SK-N-SH treated with all-trans-retinoic acid at 6 μM for 48 hours (cell line): ENCODE measurements at regions not wholly inside any gene's neighbourhood (a gene's known extent, or its start where the extent isn't known, plus 50 kb on each side); places are given as distances from the start of the nearest gene placed in this dataset.

Experiments used
- ATAC-seq: fragments of 200-7000 bp; cut with Tn5 transposase; 3 replicates; pipeline ENCODE4 v1.9.1; 2020; ENCODE audit warnings: mild to moderate bottlenecking, moderate library complexity
- ARNTL ChIP-seq: fragments of 450-650 bp; formaldehyde crosslinking; IDR thresholded peaks from 2 replicates; pipeline ENCODE4 v1.5.0; 2020; ENCODE audit warnings: low read depth, mild to moderate bottlenecking, moderate library complexity, borderline replicate concordance
- BACH2 ChIP-seq: fragments of 250-450 bp; sonication (Bioruptor Pico); IDR thresholded peaks from 2 replicates; pipeline ENCODE4 v1.9.0; 2021; ENCODE audit warnings: mild to moderate bottlenecking, borderline replicate concordance
- CSDC2 ChIP-seq: fragments of 250-450 bp; sonication (Bioruptor Pico); IDR thresholded peaks from 2 replicates; pipeline ENCODE4 v1.5.0; 2020; ENCODE audit warnings: mild to moderate bottlenecking, moderate library complexity
- ESRRG ChIP-seq: fragments of 250-450 bp; sonication (Bioruptor Pico); IDR thresholded peaks from 2 replicates; pipeline ENCODE4 v1.6.1; 2021; ENCODE audit warnings: mild to moderate bottlenecking
- GLIS3 ChIP-seq: fragments of 250-450 bp; sonication (Bioruptor Pico); IDR thresholded peaks from 2 replicates; pipeline ENCODE4 v1.5.0; 2020; ENCODE audit warnings: mild to moderate bottlenecking, moderate library complexity
- ISL1 ChIP-seq: fragments of 250-450 bp; sonication (Bioruptor Pico); IDR thresholded peaks from 2 replicates; pipeline ENCODE4 v2.1.2; 2022; ENCODE audit warnings: mild to moderate bottlenecking, moderate library complexity
- OSR1 ChIP-seq: fragments of 250-450 bp; sonication (Bioruptor Pico); IDR thresholded peaks from 2 replicates; pipeline ENCODE4 v1.8.0; 2022; ENCODE audit warnings: moderate library complexity, mild to moderate bottlenecking, inconsistent platforms
- PPARA ChIP-seq: fragments of 250-450 bp; sonication (Bioruptor Pico); IDR thresholded peaks from 2 replicates; pipeline ENCODE4 v1.5.0; 2020; ENCODE audit warnings: mild to moderate bottlenecking, borderline replicate concordance
- RARB ChIP-seq: fragments of 250-450 bp; sonication (Bioruptor Pico); IDR thresholded peaks from 2 replicates; pipeline ENCODE4 v1.8.0; 2021; ENCODE audit warnings: mild to moderate bottlenecking, moderate library complexity
- SNAI2 ChIP-seq: fragments of 250-450 bp; sonication (Bioruptor Pico); IDR thresholded peaks from 2 replicates; pipeline ENCODE4 v1.5.0; 2020; ENCODE audit warnings: mild to moderate bottlenecking, moderate library complexity
- TCF4 ChIP-seq: fragments of 250-450 bp; sonication (Bioruptor Pico); IDR thresholded peaks from 2 replicates; pipeline ENCODE4 v1.8.0; 2021; ENCODE audit warnings: mild to moderate bottlenecking, moderate library complexity, borderline replicate concordance
- TOX ChIP-seq: fragments of 250-450 bp; sonication (Bioruptor Pico); IDR thresholded peaks from 2 replicates; pipeline ENCODE4 v1.8.0; 2021; ENCODE audit warnings: mild to moderate bottlenecking, moderate library complexity, borderline replicate concordance
- ZC3H10 ChIP-seq: fragments of 250-450 bp; sonication (Bioruptor Pico); IDR thresholded peaks from 2 replicates; pipeline ENCODE4 v1.5.1; 2021; ENCODE audit warnings: mild to moderate bottlenecking, moderate library complexity
- ZFP30 ChIP-seq: fragments of 450-650 bp; formaldehyde crosslinking; IDR thresholded peaks from 2 replicates; pipeline ENCODE4 v1.5.0; 2022; ENCODE audit warnings: mild to moderate bottlenecking, moderate library complexity
- ZNF565 ChIP-seq: fragments of 450-650 bp; formaldehyde crosslinking; conservative IDR thresholded peaks from 2 replicates; pipeline ENCODE4 v1.5.0; 2020; ENCODE audit warnings: low read depth, mild to moderate bottlenecking, moderate library complexity
- ZNF70 ChIP-seq: fragments of 450-650 bp; formaldehyde crosslinking; IDR thresholded peaks from 2 replicates; pipeline ENCODE4 v1.5.0; 2020; ENCODE audit warnings: mild to moderate bottlenecking, moderate library complexity
- ZNF8 ChIP-seq: fragments of 450-650 bp; formaldehyde crosslinking; IDR thresholded peaks from 2 replicates; pipeline ENCODE4 v1.5.0; 2020; ENCODE audit warnings: mild to moderate bottlenecking, moderate library complexity
- TF ChIP-seq, protein P1 (sequence below): fragments of 250-450 bp; sonication (Bioruptor Pico); IDR thresholded peaks from 2 replicates; pipeline ENCODE4 v1.5.1; 2020; ENCODE audit warnings: low read depth, mild to moderate bottlenecking, moderate library complexity
- TF ChIP-seq, protein P2 (sequence below): fragments of 250-450 bp; sonication (Bioruptor Pico); IDR thresholded peaks from 2 replicates; pipeline ENCODE4 v1.5.0; 2020; ENCODE audit warnings: mild to moderate bottlenecking, moderate library complexity
- TF ChIP-seq, protein P3 (sequence below): fragments of 250-450 bp; sonication (Bioruptor Pico); IDR thresholded peaks from 2 replicates; pipeline ENCODE4 v1.8.0; 2021; ENCODE audit warnings: low read depth, mild to moderate bottlenecking, moderate library complexity, borderline replicate concordance

DNA sequence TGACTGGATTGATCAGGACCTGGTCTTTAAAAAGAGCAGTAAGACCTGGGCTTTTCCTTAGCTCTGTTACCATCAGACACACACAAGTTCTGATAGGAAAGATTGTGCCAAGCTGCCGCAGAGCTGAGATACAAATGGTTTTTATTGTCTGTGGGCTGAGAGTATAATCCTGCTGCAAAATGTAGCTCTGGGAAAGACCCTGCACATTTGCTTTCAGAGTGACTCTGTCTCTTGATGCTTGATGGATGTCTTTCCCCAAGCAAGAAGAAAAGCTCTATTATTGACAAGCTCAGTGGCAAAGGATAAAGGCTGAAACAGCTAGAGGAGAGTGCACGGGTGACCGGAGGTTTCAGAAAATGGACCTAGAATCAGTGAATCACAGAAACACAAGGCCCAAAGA is 95.3 kb upstream of the PARD3B start:
- TF ChIP-seq SNAI2 (CRISPR knock-in tag) (no peak), ZC3H10 (CRISPR knock-in tag) (no peak), ARNTL (no peak), GLIS3 (CRISPR knock-in tag) (no peak), TCF4 (no peak), ESRRG (CRISPR knock-in tag) (no peak), CSDC2 (CRISPR knock-in tag) (no peak), ZFP30 (CRISPR knock-in tag) (no peak), BACH2 (CRISPR knock-in tag) (no peak), ZNF70 (no peak), ZNF8 (CRISPR knock-in tag) (no peak), ZNF565 (CRISPR knock-in tag) (no peak), RARB (no peak), PPARA (no peak)
- TF ChIP-seq, protein P1, sequence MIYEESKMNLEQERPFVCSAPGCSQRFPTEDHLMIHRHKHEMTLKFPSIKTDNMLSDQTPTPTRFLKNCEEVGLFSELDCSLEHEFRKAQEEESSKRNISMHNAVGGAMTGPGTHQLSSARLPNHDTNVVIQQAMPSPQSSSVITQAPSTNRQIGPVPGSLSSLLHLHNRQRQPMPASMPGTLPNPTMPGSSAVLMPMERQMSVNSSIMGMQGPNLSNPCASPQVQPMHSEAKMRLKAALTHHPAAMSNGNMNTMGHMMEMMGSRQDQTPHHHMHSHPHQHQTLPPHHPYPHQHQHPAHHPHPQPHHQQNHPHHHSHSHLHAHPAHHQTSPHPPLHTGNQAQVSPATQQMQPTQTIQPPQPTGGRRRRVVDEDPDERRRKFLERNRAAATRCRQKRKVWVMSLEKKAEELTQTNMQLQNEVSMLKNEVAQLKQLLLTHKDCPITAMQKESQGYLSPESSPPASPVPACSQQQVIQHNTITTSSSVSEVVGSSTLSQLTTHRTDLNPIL (CRISPR knock-in tag) = no peak
- TF ChIP-seq, protein P2, sequence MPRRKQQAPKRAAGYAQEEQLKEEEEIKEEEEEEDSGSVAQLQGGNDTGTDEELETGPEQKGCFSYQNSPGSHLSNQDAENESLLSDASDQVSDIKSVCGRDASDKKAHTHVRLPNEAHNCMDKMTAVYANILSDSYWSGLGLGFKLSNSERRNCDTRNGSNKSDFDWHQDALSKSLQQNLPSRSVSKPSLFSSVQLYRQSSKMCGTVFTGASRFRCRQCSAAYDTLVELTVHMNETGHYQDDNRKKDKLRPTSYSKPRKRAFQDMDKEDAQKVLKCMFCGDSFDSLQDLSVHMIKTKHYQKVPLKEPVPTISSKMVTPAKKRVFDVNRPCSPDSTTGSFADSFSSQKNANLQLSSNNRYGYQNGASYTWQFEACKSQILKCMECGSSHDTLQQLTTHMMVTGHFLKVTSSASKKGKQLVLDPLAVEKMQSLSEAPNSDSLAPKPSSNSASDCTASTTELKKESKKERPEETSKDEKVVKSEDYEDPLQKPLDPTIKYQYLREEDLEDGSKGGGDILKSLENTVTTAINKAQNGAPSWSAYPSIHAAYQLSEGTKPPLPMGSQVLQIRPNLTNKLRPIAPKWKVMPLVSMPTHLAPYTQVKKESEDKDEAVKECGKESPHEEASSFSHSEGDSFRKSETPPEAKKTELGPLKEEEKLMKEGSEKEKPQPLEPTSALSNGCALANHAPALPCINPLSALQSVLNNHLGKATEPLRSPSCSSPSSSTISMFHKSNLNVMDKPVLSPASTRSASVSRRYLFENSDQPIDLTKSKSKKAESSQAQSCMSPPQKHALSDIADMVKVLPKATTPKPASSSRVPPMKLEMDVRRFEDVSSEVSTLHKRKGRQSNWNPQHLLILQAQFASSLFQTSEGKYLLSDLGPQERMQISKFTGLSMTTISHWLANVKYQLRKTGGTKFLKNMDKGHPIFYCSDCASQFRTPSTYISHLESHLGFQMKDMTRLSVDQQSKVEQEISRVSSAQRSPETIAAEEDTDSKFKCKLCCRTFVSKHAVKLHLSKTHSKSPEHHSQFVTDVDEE = no peak
- no peak for ATAC-seq

DNA sequence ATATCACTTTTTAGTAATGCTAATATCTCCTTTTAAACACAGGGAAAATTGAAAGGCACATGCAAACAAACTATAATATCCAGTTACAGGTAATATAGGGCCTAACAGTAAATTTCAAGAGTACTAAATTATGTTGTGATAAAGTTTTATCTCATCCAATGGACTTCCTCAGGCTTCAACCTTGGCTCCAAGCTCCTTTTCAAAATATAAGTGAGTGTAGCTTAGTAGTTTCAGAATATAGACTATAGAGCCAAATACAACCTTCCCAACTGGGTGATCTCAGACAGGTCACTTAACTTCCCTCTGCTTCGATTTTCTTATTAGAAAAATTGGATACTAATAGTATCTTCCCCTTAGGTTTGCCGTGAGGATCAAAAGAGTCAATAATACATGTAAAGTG is 93.5 kb upstream of the PARD3B start:
- ATAC-seq = no peak
- TF ChIP-seq TOX (CRISPR knock-in tag) (no peak), GLIS3 (CRISPR knock-in tag) (no peak)

DNA sequence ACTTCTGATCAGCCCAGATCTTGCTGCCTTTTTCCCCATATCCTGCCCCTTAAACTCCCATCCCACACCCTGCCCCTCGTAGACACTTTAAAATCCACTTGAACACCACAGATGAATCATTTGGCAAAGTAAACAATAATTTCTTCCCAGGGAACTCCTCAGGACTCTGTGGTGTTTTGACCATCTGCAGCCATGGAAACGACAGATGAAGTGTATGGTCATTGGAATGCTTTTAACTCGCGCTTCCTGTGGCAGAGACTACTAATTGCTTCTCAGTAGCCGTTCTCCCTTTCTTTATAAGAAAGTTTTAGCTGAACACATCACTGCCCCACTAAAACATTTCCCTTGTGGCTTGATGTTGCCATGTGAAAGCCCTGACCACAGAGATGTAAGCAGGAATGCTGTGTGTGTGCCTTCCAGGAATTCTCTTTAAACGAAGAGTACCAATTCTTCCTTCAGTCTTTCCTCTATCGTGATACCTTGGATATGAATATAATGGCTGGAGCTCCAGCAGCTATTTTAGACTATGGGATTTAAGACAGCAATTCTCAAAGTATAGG is 92.7 kb upstream of the PARD3B start:
- ATAC-seq = peak; percentile 97
- TF ChIP-seq ZNF565 (CRISPR knock-in tag) = no peak
- TF ChIP-seq ISL1 = peak; percentile 98

DNA sequence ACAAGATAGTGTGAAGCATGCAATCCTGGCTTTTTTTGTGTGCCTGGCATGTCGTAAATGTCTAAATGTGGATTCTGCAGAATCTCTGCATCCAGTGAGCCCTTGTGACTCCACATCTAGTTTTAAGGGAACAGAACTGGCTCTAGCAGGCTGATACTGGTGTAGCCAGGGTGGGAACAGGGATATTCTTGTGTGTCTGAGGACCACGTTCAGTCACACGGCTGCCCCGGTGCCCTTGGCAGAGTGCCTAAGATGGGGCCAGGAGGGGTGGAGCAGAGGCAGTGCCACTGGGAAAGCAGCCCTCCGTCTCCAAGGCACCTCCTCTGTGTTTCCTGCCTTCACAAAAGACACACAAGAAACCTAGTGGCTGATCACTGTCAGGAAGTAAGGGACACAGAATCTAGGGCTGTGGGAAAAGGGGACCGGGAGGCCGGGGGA is 91.5 kb upstream of the PARD3B start:
- peak; percentile 10; the same call in 2 of the 3 replicates for ATAC-seq
- TF ChIP-seq ZFP30 (CRISPR knock-in tag) (no peak), BACH2 (CRISPR knock-in tag) (no peak), ZNF565 (CRISPR knock-in tag) (no peak), CSDC2 (CRISPR knock-in tag) (no peak), RARB (no peak), ZC3H10 (CRISPR knock-in tag) (no peak), ESRRG (CRISPR knock-in tag) (no peak), GLIS3 (CRISPR knock-in tag) (no peak), ZNF8 (CRISPR knock-in tag) (no peak), ARNTL (no peak), TCF4 (no peak), ZNF70 (no peak), ISL1 (no peak), TOX (CRISPR knock-in tag) (no peak), OSR1 (CRISPR knock-in tag) (no peak)
- TF ChIP-seq, protein P2 = no peak
- TF ChIP-seq, protein P3, sequence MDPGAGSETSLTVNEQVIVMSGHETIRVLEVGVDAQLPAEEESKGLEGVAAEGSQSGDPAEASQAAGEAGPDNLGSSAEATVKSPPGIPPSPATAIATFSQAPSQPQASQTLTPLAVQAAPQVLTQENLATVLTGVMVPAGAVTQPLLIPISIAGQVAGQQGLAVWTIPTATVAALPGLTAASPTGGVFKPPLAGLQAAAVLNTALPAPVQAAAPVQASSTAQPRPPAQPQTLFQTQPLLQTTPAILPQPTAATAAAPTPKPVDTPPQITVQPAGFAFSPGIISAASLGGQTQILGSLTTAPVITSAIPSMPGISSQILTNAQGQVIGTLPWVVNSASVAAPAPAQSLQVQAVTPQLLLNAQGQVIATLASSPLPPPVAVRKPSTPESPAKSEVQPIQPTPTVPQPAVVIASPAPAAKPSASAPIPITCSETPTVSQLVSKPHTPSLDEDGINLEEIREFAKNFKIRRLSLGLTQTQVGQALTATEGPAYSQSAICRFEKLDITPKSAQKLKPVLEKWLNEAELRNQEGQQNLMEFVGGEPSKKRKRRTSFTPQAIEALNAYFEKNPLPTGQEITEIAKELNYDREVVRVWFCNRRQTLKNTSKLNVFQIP (CRISPR knock-in tag) = no peak
